ELF-1 (cell line): ENCODE measurements at regions not wholly inside any gene's neighbourhood (a gene's known extent, or its start where the extent isn't known, plus 50 kb on each side); places are given as distances from the start of the nearest gene placed in this dataset.

Source experiments
- DNase-seq: peaks from one replicate; pipeline ENCODE4 v3.0.0-alpha.2; 2016; ENCODE audit warnings: low read depth, low spot score

- no peak for DNase-seq
Measured at GRCh38 chr5:2451100-2451499, 300.4 kb downstream of the IRX2 start.

GRCh38 chr5:2442496-2443354 is 308.8 kb downstream of the IRX2 start:
- DNase-seq, result no peak

GRCh38 chr5:2441495-2442180 is 309.8 kb downstream of the IRX2 start:
- DNase-seq, result no peak

GRCh38 chr5:2439608-2440007 is 311.9 kb downstream of the IRX2 start:
- DNase-seq, result no peak

GRCh38 chr5:2433086-2433485 is 318.4 kb downstream of the IRX2 start:
- DNase-seq, result no peak

- no peak for DNase-seq
Measured at GRCh38 chr5:2432076-2432920, 319.2 kb downstream of the IRX2 start.

- DNase-seq, result no peak
Measured at GRCh38 chr5:2430606-2431005, 320.9 kb downstream of the IRX2 start.

- DNase-seq, result no peak
Measured at GRCh38 chr5:2427983-2428382, 323.5 kb downstream of the IRX2 start.

GRCh38 chr5:2423634-2424033 is 327.8 kb downstream of the IRX2 start:
- DNase-seq, result no peak

GRCh38 chr5:2417301-2417700 is 334.2 kb downstream of the IRX2 start:
- DNase-seq, result no peak

- no peak for DNase-seq
Measured at GRCh38 chr5:2415678-2416077, 335.8 kb downstream of the IRX2 start.

GRCh38 chr5:2410451-2410850 is 341.0 kb downstream of the IRX2 start:
- no peak for DNase-seq

GRCh38 chr5:2403296-2403695 is 348.2 kb downstream of the IRX2 start:
- DNase-seq, result no peak

GRCh38 chr5:2399804-2400203 is 351.7 kb downstream of the IRX2 start:
- no peak for DNase-seq

- DNase-seq, result no peak
Measured at GRCh38 chr5:2399096-2399495, 352.4 kb downstream of the IRX2 start.

GRCh38 chr5:2393556-2393955 is 357.9 kb downstream of the IRX2 start:
- no peak for DNase-seq

GRCh38 chr5:2391566-2391965 is 359.9 kb downstream of the IRX2 start:
- no peak for DNase-seq

GRCh38 chr5:2391021-2391420 is 360.5 kb downstream of the IRX2 start:
- DNase-seq, result no peak

- DNase-seq, result no peak
Measured at GRCh38 chr5:2388571-2388970, 362.9 kb downstream of the IRX2 start.

GRCh38 chr5:2387634-2388325 is 363.7 kb downstream of the IRX2 start:
- no peak for DNase-seq

GRCh38 chr5:2387250-2387633 is 364.2 kb downstream of the IRX2 start:
- no peak for DNase-seq

- no peak for DNase-seq
Measured at GRCh38 chr5:2385818-2386217, 365.7 kb downstream of the IRX2 start.
